ENCODE measurements at regions not wholly inside any gene's neighbourhood (a gene's known extent, or its start where the extent isn't known, plus 50 kb on each side); places are given as distances from the start of the nearest gene placed in this dataset.

GRCh38 chr4:149164282-149164681 lies 651.4 kb downstream of the IQCM start:
- Histone ChIP-seq H3K27ac (no peak overlapping the region), H3K27me3 (no peaks in the 10 kb centered on the region), H3K36me3 (replicated peaks in 1 of 2) (no peaks in the 10 kb centered on the region), H3K9me3 (replicated peaks in 1 of 3) (no peaks in the 10 kb centered on the region), H3K4me1 (replicated peaks in 1 of 2) (no peaks in the 10 kb centered on the region), H3K4me3 (no peak overlapping the region)
- no peak for DNase-seq
- TF ChIP-seq CTCF (IDR thresholded peaks at IDR 0.05), result no peak
- TF ChIP-seq POLR2A (IDR thresholded peaks at IDR 0.05), result no peak
- 67 to 79% (median 75%) methylated on average over 3 of the region's 3 CpGs for WGBS, 4 donors
- intact Hi-C loops (cut with DNase I), result no loop called here

DNA sequence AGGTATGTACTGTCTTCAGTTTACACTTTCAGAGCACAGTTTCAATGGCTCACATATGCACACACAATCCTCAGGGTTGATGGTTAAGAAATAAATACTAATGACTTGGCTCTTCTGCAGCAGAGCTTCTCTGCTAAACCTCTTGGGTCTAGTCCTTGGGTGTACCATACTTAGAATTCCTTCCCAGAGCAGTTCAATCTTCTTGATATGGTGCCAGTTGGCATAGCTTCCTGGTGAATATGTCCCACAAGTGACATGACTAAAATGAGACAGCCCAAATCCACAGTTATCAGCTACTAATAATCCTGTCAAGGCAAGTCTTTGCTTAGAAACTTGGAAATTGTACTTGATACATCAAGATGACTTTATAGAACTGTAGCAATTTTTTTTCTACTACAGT lies 654.4 kb downstream of the IQCM start:
- Histone ChIP-seq H3K36me3 (replicated peaks in 1 of 2) (no peaks in the 10 kb centered on the region), H3K4me3 (no peak overlapping the region), H3K27me3 (no peaks in the 10 kb centered on the region), H3K9me3 (replicated peaks in 1 of 3) (no peaks in the 10 kb centered on the region), H3K4me1 (replicated peaks in 1 of 2) (no peaks in the 10 kb centered on the region), H3K27ac (no peak overlapping the region)
- DNase-seq, result peak in 1 of 7 donors; percentile 4
- intact Hi-C loops (cut with DNase I), result no loop called here
- no peak for TF ChIP-seq CTCF (IDR thresholded peaks at IDR 0.05)
- no peak for TF ChIP-seq POLR2A (IDR thresholded peaks at IDR 0.05)

- Histone ChIP-seq H3K9me3 (replicated peaks in 1 of 3) (no peaks in the 10 kb centered on the region), H3K27ac (no peak overlapping the region), H3K36me3 (replicated peaks in 1 of 2) (no peaks in the 10 kb centered on the region), H3K4me1 (replicated peaks in 1 of 2) (no peaks in the 10 kb centered on the region), H3K27me3 (no peaks in the 10 kb centered on the region), H3K4me3 (no peak overlapping the region)
- WGBS, 4 donors, result 80 to 84% (median 83%) methylated on average over 2 of the region's 2 CpGs
- intact Hi-C loops (cut with DNase I), result no loop called here
- TF ChIP-seq CTCF (IDR thresholded peaks at IDR 0.05) (no peak), POLR2A (IDR thresholded peaks at IDR 0.05) (no peak)
- no peak for DNase-seq
These were observed 655.3 kb downstream of the IQCM start for GRCh38 chr4:149160370-149160769.

DNA sequence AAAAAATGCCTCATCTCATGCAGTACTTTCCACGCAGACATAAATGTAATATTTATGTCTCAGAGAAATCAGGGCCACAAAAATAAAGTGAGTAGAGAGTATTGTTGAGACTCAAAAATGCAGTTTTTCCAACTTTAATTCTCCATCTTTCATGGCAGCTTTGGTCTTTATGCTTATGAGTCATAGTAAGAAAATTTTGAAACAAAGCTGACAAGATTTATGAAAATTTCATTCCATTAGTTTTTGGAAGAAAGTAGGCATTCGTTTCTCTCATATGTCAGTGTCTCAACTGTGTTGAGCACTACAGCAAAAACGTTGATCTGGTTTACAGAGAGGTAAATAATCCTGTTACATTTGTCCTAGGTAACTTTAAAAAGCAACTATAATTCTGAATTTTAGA lies 656.8 kb downstream of the IQCM start:
- Histone ChIP-seq H3K27ac (no peak overlapping the region), H3K4me1 (replicated peaks in 1 of 2) (no peaks in the 10 kb centered on the region), H3K27me3 (no peaks in the 10 kb centered on the region), H3K36me3 (replicated peaks in 1 of 2) (no peaks in the 10 kb centered on the region), H3K9me3 (replicated peaks in 1 of 3) (no peaks in the 10 kb centered on the region), H3K4me3 (no peak overlapping the region)
- intact Hi-C loops (cut with DNase I), result no loop called here
- TF ChIP-seq CTCF (IDR thresholded peaks at IDR 0.05) (no peak), POLR2A (IDR thresholded peaks at IDR 0.05) (no peak)
- 35 to 39% (median 38%) methylated on average over 3 of the region's 3 CpGs for WGBS, 4 donors
- no peak for DNase-seq
